Keratinocyte (primary cell): ENCODE measurements at regions not wholly inside any gene's neighbourhood (a gene's known extent, or its start where the extent isn't known, plus 50 kb on each side); places are given as distances from the start of the nearest gene placed in this dataset.

Experiments
- CTCF ChIP-seq, 3 experiments: IDR thresholded peaks in 1 of 3; conservative IDR thresholded peaks in 1 of 3; optimal IDR thresholded peaks in 1 of 3; 2 replicates in 2 of 3; 3 replicates in 1 of 3; pipeline versions ENCODE3 to v1.5.1; 2011; ENCODE audit warnings: low read length in 3 of 3, mild to moderate bottlenecking in 3 of 3, moderate library complexity in 2 of 3, control low read depth in 1 of 3, inconsistent platforms in 1 of 3; ENCODE audit not compliant: insufficient read depth in 2 of 3; ENCODE audit errors: extremely low read depth in 1 of 3
- EZH2 ChIP-seq: IDR thresholded peaks from one replicate; pipeline ENCODE4 v1.6.1; 2012; ENCODE audit warnings: inconsistent platforms, mild to moderate bottlenecking, low read length, moderate library complexity

- no peak for TF ChIP-seq CTCF (optimal IDR thresholded peaks at IDR 0.05 in 1 of 3, IDR thresholded peaks at IDR 0.05 in 1 of 3, conservative IDR thresholded peaks at IDR 0.05 in 1 of 3; ENCODE audit: extremely low read depth in 1 of 3, insufficient read depth in 2 of 3, low read length in 3 of 3)
- no peak for TF ChIP-seq EZH2
These were observed 681.6 kb upstream of the SEMA6D start for GRCh38 chr15:47035475-47036406.
